ENCODE measurements at regions not wholly inside any gene's neighbourhood (a gene's known extent, or its start where the extent isn't known, plus 50 kb on each side); places are given as distances from the start of the nearest gene placed in this dataset.

DNA sequence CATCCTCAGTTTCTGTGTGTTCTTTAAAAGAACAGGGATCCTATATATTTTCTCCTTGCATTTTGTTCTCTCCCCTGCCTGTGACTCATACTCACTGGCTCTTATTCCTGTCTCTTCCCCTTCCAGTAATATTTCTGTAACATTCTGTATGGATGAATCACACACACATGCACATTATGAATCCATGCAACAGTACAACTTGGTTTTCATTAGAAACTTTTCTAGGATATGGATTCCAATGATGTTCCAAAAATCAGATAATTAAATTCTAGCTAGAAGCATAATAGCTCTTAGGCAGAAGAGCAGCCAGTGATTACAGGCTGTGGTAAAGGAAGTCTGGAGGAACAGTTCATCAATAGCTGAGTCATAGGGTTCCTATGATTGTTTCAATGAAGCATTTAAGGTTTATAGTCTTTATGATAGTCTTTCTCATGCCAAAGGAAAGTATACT lies 119.6 kb upstream of the PMFBP1 start (continued):
- TF ChIP-seq, protein P1, sequence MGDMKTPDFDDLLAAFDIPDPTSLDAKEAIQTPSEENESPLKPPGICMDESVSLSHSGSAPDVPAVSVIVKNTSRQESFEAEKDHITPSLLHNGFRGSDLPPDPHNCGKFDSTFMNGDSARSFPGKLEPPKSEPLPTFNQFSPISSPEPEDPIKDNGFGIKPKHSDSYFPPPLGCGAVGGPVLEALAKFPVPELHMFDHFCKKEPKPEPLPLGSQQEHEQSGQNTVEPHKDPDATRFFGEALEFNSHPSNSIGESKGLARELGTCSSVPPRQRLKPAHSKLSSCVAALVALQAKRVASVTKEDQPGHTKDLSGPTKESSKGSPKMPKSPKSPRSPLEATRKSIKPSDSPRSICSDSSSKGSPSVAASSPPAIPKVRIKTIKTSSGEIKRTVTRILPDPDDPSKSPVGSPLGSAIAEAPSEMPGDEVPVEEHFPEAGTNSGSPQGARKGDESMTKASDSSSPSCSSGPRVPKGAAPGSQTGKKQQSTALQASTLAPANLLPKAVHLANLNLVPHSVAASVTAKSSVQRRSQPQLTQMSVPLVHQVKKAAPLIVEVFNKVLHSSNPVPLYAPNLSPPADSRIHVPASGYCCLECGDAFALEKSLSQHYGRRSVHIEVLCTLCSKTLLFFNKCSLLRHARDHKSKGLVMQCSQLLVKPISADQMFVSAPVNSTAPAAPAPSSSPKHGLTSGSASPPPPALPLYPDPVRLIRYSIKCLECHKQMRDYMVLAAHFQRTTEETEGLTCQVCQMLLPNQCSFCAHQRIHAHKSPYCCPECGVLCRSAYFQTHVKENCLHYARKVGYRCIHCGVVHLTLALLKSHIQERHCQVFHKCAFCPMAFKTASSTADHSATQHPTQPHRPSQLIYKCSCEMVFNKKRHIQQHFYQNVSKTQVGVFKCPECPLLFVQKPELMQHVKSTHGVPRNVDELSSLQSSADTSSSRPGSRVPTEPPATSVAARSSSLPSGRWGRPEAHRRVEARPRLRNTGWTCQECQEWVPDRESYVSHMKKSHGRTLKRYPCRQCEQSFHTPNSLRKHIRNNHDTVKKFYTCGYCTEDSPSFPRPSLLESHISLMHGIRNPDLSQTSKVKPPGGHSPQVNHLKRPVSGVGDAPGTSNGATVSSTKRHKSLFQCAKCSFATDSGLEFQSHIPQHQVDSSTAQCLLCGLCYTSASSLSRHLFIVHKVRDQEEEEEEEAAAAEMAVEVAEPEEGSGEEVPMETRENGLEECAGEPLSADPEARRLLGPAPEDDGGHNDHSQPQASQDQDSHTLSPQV (IDR thresholded peaks at IDR 0.05): no peak
- TF ChIP-seq ARHGAP35 (IDR thresholded peaks at IDR 0.05; ENCODE audit: partially characterized antibody): no peak
- TF ChIP-seq, protein P2, sequence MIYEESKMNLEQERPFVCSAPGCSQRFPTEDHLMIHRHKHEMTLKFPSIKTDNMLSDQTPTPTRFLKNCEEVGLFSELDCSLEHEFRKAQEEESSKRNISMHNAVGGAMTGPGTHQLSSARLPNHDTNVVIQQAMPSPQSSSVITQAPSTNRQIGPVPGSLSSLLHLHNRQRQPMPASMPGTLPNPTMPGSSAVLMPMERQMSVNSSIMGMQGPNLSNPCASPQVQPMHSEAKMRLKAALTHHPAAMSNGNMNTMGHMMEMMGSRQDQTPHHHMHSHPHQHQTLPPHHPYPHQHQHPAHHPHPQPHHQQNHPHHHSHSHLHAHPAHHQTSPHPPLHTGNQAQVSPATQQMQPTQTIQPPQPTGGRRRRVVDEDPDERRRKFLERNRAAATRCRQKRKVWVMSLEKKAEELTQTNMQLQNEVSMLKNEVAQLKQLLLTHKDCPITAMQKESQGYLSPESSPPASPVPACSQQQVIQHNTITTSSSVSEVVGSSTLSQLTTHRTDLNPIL (CRISPR knock-in tag; IDR thresholded peaks at IDR 0.05): no peak
- no peak for TF ChIP-seq TAF15 (IDR thresholded peaks at IDR 0.05; ENCODE audit: low read depth, low read length)
- no peak for TF ChIP-seq TAF9B (IDR thresholded peaks at IDR 0.05; ENCODE audit: partially characterized antibody)

DNA sequence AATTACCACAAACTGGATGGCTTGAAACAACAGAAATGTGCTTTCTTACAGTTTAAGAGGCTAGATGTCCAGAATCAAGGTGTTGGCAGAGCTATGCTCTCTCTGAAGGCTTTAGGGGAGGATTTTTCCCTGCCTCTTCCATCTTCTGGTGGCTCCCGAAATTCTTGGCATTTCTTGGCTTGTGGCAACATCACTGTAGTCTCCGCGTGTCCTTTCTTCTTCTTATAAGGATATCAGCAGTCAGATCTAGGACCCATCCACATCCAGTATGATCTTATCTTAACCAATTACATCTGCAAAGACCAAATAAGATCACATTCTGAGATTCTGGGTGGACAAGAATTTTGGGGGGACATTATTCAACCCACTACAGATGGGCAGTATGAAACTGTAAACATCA lies 119.2 kb upstream of the PMFBP1 start:
- FAIRE-seq (no peak), DNase-seq (ENCODE audit: extremely low read depth in 1 of 4, low spot score in 3 of 4) (no peak), ATAC-seq (no peak)
- CTCF ChIA-PET (ENCODE audit: low intra/inter-chr PET ratio): no interaction called here
- H3K4me1 ChIP-seq (replicated peaks in 1 of 2; ENCODE audit: control insufficient read depth in 2 of 2, insufficient read depth in 2 of 2, low read length in 2 of 2): no peaks in the 10 kb centered on the region
- intact Hi-C loops (cut with micrococcal nuclease): no loop called here
- WGBS (ENCODE audit: insufficient coverage, low coverage, missing lambda C conversion rate): 7% methylated on average over 3 of the region's 3 CpGs
- H3K79me2 ChIP-seq (ENCODE audit: control insufficient read depth, insufficient read depth, low read length): no peaks in the 10 kb centered on the region
- no peak overlapping the region for H2AFZ ChIP-seq (ENCODE audit: low read depth, low read length)
- H3K9ac ChIP-seq (ENCODE audit: insufficient read depth in 1 of 2, low read depth in 2 of 2, low read length in 2 of 2): no peak overlapping the region
- no peak overlapping the region for H3K4me3 ChIP-seq
- H3K9me1 ChIP-seq (ENCODE audit: control insufficient read depth, insufficient read depth, low read length): no peaks in the 10 kb centered on the region
- in situ Hi-C loops (cut with MboI): no loop called here
- POLR2A ChIA-PET: interaction anchor here (1.3 kb wide), 1 partner anchor 9 kb away, joined by 4 read pairs; no protein-coding TSS in a partner anchor
- H3K9me3 ChIP-seq (replicated peaks; ENCODE audit: control insufficient read depth, insufficient read depth, low read depth, low read length): no peaks in the 10 kb centered on the region
- H3K4me2 ChIP-seq (ENCODE audit: insufficient read depth, low read length): no peak overlapping the region
- BruUV-seq (replicated peaks): no TSS peak
- H4K20me1 ChIP-seq (replicated peaks; ENCODE audit: control insufficient read depth, insufficient read depth, low read length): no peaks in the 10 kb centered on the region
- H3K36me3 ChIP-seq (ENCODE audit: control insufficient read depth, insufficient read depth, low read length): no peaks in the 10 kb centered on the region
- no peaks in the 10 kb centered on the region for H3K27me3 ChIP-seq (ENCODE audit: control insufficient read depth in 2 of 2, insufficient read depth in 2 of 2, low read length in 2 of 2)
- no peak overlapping the region for H3K27ac ChIP-seq (ENCODE audit: extremely low read depth, low read depth, low read length)
- TF ChIP-seq POLR2A (conservative IDR thresholded peaks at IDR 0.05) (no peak), GABPA (tag; conservative IDR thresholded peaks at IDR 0.05; ENCODE audit: low read depth) (no peak), SP2 (IDR thresholded peaks at IDR 0.05; ENCODE audit: extremely low read depth, low read depth, low read length, poor library complexity, severe bottlenecking) (no peak), IRF2 (CRISPR knock-in tag; IDR thresholded peaks at IDR 0.05) (no peak), ZNF24 (IDR thresholded peaks at IDR 0.05) (no peak), TCF7L2 (IDR thresholded peaks at IDR 0.05; ENCODE audit: low read depth, low read length) (no peak)
- TF ChIP-seq, protein P3, sequence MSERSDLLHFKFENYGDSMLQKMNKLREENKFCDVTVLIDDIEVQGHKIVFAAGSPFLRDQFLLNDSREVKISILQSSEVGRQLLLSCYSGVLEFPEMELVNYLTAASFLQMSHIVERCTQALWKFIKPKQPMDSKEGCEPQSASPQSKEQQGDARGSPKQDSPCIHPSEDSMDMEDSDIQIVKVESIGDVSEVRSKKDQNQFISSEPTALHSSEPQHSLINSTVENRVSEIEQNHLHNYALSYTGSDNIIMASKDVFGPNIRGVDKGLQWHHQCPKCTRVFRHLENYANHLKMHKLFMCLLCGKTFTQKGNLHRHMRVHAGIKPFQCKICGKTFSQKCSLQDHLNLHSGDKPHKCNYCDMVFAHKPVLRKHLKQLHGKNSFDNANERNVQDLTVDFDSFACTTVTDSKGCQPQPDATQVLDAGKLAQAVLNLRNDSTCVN (CRISPR knock-in tag; IDR thresholded peaks at IDR 0.05): no peak
- TF ChIP-seq, protein P4, sequence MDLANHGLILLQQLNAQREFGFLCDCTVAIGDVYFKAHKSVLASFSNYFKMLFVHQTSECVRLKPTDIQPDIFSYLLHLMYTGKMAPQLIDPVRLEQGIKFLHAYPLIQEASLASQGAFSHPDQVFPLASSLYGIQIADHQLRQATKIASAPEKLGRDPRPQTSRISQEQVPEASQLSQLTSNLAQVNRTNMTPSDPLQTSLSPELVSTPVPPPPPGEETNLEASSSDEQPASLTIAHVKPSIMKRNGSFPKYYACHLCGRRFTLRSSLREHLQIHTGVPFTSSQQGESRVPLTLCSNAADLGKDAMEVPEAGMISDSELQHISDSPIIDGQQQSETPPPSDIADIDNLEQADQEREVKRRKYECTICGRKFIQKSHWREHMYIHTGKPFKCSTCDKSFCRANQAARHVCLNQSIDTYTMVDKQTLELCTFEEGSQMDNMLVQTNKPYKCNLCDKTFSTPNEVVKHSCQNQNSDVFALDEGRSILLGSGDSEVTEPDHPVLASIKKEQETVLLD (IDR thresholded peaks at IDR 0.05): no peak

All from K562 (cell line).